NCI-H2171 (cell line): ENCODE measurements at regions not wholly inside any gene's neighbourhood (a gene's known extent, or its start where the extent isn't known, plus 50 kb on each side); places are given as distances from the start of the nearest gene placed in this dataset.
A peak's percentile ranks its signal among the peaks of the same experiment; 100 is the strongest.

Experiments
- DNase-seq: peaks from one replicate; lab custom pipeline; 2025; lab: John Stamatoyannopoulos, UW

DNA sequence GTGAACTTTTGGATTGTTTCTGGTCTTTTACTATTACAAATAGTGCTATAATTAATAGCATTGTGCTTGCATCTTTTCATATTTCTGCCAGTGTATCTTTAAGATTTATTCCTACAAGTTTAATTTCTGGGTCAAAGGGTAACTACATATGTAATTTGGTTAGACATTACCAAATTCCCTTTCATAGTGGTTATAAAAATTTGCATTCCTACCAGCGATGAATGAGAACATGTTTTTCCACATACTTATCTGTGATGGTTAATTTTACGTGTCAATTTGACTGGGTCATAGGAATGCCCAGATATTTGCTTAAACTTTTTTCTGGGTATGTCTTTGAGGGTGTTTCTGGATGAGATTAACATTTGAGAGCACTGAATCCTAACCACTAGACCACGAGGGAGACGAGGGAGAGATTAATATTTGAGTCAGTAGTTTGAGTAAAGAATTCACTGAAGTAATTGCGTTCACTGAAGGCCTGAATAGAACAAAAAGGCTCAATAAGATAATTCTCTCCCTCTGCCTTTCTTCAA, 132.3 kb upstream of the NEO1 start:
- no peak for DNase-seq

GRCh38 chr15:72916897-72917296, 133.3 kb upstream of the ADPGK start:
- no peak for DNase-seq

DNA sequence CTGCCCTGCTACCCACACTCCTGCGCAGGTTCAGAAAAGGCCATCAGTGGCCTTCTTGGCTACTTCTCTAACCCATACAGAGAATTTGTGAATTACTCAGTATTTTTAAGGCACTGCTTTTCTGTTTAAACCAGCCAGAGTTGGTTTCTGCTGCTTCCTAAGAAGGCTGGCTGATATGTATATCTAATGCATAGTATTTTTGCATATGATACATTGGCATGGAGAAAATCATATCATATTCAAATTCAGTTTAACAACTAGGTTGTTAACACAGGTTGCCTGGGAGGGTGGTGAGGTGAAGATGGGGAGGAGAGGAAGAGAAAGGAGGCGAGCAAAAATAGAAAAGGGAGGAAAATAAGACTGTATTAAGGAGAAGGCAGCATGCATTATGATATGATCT, 132.8 kb upstream of the ADPGK start:
- no peak for DNase-seq

- DNase-seq, result no peak
These were observed 132.3 kb upstream of the ADPGK start for GRCh38 chr15:72915843-72916242.

DNA sequence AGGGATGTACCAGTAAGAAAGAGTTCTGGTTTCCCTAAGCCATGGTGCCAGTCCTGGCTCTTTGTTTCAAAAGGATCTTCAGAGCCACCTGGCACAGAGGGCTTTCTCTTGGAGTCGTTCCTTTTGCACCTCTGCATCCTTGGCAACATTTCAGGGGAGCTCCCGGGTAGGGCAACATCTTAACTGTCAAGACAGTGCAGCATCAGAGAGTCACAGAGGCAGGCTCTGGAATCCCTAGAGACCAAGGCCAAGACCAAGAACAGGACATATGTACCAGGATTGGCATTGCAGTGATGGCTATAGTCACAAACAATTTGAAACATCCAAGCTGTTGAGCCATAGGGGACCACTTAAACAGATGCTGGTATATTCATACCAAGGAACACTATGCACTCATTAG, 129.4 kb upstream of the ADPGK start:
- peak; percentile 90 for DNase-seq

- no peak for DNase-seq
These were observed 128.6 kb upstream of the ADPGK start for GRCh38 chr15:72912121-72912520.

- no peak for DNase-seq
These were observed 128.1 kb upstream of the ADPGK start for GRCh38 chr15:72911626-72912025.

DNA sequence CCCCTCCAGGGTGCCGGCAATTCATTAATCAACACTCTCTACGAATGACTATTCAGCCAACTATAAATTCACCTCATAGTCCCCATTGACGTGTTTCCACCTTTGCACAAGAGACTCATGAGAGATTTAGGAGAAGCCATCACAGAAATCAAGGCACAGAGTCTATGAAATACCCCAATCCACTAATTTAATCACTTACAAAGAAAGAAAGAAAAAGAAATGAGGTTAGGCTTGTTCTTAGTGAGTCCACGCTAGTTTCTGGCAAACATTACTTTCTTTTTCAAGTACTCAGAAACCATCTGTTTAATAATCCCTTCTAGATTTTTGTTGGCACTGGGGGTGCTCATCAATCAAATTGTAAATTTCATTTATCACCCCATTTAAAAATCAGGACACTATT, 125.2 kb upstream of the ADPGK start:
- DNase-seq, result no peak

- DNase-seq, result peak; percentile 66
These were observed 124.2 kb upstream of the ADPGK start for GRCh38 chr15:72907733-72908132.

DNA sequence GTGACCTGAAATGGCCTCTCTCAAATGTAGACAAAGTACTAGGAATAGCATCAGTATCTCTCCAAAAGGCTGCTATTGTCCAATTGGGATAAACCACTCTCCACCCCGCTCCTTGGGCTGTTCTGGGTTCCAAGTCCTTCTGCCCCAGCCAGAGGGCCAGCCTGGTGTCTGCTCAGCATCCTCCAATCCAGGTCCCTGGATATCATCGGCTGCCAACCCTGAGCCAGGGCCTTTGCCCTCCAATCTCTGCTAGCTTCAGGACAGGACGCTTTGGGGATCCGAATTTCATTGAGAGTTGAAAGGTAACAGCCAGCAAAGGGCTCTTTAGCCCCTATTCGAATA, 119.3 kb upstream of the ADPGK start:
- no peak for DNase-seq

GRCh38 chr15:72902245-72902918, 118.8 kb upstream of the ADPGK start:
- DNase-seq, result no peak

GRCh38 chr15:72892986-72893385, 109.4 kb upstream of the ADPGK start:
- no peak for DNase-seq

DNA sequence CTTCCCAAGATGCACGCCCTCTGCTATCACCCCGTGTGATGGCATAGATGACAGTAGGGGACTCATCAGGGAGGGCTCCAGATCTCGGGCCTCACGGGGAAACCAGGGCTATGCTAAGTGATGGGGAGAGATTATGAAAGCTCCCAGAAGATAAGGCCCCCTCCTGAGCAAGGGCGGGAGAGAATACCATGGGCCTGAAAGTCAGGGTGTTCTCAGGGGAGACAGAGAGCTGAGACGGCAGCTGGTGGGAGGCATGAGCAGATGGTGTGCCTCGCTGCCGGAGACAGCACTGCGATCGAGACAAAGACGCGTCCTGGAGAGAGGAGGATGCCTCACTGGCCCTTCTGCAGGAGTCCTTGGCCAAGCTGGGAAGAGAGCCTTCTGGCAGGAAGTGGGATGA, 106.5 kb upstream of the ADPGK start:
- peak; percentile 99 for DNase-seq

DNA sequence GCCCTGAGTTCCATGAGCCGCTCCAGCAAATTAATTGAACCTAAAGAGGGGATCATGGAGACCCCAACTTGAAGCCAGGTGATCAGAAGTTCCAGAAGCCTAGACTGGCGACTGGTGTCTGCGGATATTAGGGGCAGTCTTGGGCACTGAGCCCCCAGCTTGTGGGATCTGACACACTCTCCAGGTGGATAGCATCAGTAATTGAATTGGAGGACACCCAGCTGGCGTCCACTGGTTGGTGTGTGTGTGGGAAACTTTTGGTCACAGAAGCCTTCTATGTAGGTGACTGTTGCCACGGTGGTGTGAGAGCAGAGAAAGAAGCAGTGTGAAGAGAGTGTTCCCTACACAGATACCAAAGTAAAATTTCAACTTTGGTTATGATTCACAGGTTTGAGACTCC, 106.0 kb upstream of the ADPGK start:
- no peak for DNase-seq

DNA sequence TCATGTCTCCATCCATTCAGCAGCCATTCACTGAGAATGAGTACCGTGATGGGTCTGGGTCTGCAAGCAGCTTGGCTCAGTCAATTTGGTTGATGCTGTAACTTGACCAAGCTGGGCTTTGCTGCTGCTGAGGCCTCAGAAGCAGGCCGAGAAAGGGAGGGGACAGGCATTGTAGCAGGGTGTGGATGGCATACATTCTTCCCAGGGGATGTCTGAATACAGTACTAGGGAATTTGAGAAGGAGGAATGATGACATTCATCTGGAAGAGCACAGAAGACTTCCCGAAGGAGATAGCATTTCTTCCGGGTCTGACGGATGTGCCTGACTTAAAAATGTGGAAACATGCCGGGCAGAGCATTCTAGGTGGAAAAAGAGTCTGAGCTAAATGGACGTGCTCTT, 105.3 kb upstream of the ADPGK start:
- peak; percentile 11 for DNase-seq

- no peak for DNase-seq
These were observed 104.7 kb upstream of the ADPGK start for GRCh38 chr15:72888211-72888610.

DNA sequence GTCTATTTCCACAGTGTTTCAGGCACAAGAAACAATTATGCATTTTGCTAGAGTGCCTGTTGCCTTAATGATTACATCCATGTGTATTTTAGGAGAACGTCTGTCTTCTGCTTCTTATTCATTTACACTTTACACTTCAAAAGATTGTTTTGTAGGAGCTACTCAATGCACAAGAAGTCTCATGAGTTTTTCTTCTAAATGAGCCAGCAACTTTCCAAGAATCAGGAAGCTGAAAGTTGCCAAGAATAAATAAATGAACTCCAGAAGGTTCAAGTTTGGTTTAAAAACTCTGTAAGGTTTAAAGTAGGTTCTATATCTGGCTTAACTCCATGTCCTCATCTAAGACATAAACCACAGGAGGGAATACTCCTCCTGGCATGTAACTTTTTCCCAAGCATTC, 103.8 kb upstream of the ADPGK start:
- no peak for DNase-seq

- DNase-seq, result no peak
These were observed 100.8 kb upstream of the ADPGK start for GRCh38 chr15:72884311-72884710.

DNA sequence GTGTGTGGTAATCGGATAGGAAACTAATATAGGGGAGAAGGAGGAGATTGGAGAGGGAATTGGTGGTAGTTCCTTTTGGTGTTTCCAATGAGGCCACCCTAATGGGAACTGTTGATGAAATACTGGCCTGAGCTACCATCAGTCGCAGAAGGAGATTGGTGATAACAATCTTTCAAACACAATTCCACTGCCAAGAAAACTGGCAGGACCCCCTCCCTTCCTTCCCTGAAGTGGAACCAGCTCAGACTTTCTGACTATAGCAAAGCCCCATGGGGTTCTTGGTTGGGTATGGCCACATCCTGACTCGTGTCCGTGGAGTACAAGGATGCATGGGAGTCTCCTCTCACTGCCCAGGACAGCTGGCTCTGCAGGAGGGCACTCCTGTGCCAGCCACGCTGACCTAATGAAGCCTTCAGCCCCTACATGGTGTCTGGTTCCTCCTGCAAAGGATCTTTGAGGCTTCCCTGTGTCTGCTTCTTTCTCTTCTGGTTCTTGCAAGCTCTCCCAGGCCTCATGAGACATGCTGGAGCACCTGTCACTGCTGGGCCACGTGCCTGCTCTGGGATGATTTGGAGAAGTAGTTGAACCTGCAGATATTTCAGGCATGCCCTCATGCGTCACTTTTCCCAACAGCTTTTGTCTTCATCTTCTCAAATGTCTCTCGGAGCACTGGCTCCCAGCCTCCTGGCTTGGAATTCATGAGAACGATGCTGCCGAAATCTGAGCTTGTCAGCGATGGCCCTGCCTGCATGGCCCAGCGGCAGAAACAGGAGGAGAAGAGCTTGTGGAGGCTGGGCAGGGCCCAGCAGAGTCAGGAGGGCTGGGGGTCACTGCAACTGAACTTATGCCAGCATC, 90.0 kb upstream of the ADPGK start:
- peak; percentile 50 for DNase-seq

DNA sequence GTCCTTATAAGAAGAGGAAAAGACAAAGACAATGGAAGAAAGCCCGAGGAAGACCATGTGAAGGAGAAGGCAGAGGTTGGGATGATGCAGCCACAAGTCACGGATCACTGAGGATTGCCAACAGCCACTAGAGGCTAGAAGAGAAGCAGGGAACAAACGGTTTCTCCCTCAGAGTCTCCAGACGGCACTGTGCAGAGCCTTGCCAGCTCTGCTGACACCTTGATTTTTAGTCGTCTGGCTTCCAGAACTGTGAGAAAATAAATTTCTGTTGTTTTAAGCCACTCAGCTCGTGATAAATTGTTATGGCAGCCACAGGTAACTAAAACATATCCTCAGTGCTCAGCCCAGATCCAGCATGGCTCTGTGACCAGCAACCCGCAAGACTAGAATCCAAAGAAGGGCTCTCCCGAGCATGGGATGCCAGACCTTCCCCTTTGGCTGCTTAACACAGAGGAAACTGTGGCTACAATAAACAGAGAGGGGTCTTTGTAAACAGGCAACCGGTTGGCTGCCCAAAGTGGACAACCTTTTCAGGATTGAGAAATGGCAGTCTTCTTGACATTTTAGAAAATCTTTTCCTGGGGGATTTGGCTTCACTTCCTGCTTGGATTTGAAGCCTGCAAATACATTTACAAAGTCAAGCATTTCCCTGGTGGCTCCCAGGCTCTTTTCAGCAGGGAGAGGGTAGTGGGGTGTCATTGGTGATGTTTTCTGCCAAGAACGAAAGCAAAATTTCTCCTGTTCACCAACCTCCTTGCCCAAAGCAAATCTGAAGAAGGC, 88.7 kb upstream of the ADPGK start:
- DNase-seq, result no peak

- DNase-seq, result no peak
These were observed 83.5 kb upstream of the ADPGK start for GRCh38 chr15:72866866-72867616.

- no peak for DNase-seq
These were observed 82.6 kb upstream of the ADPGK start for GRCh38 chr15:72866182-72866581.
